ENCODE measurements at regions not wholly inside any gene's neighbourhood (a gene's known extent, or its start where the extent isn't known, plus 50 kb on each side); places are given as distances from the start of the nearest gene placed in this dataset.

DNA sequence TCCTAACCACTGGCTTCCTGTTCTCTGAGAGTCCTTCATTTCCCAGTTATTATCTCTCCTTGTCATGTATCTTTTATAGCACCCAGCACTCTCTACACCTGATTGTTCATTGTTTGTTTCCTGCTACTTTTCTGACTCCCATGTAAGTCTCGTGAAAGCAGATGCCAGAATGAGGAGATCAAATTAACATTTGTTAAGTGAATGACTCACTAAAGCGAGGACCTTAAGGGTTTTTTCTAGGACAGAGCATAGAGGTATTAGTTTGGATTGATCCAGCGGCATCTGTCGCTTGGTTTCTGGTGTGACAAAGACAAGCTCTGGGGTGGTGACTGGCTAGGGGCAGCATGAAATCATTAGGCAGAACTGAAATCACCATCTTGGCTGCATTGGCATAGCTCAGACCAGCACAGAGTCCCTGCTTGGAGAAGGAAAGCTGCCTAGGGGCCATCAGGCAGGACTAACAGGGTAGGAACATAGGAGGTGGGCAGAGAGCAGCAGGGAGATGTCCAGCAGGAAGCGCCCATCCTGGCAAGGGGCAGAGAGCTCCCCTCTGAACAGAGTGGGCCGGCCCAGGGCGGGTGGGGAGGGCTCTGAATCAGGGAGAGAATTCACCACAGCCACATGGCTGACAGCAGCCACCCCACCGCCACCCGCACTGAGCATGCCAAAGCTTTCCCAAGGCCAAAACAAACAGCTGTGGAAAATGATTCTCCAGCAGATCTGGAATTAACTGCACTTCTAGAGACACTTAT lies 97.1 kb upstream of the CEP85L start:
- peak overlapping the region; percentile 45 for H3K9ac ChIP-seq (ENCODE audit: low read length)
- H3K4me3 Mint-ChIP-seq (ENCODE audit: unreplicated experiment): peak overlapping the region; percentile 40

DNA sequence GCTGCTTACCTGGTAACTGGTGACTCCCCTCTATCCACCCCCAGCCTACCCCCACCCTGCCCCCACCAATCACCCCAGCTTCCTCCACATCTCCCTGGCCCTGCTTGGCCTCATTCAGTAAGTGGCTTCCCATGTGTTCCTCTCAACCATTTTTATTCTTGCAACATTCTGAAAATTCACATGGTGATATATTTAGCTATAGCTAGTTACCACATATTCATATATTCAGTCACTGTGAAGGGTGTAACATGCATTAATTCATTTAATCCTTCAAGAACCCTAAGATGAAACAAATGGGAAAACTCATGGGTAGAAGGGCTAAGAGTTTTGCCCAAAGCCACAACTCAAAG lies 95.4 kb upstream of the CEP85L start:
- no peak overlapping the region for H2AFZ ChIP-seq (ENCODE audit: low read depth, low read length)
- H3K4me3 ChIP-seq (ENCODE audit: insufficient read depth, low read depth, low read length): no peak overlapping the region
- H3K4me1 ChIP-seq (ENCODE audit: insufficient read depth, low read length): peaks cover 25% of the 10 kb centered on the region
- H3K36me3 ChIP-seq (ENCODE audit: insufficient read depth, low read length): no peaks in the 10 kb centered on the region
- Mint-ChIP-seq H3K4me3 (ENCODE audit: unreplicated experiment) (no peak overlapping the region), H3K9me3 (ENCODE audit: unreplicated experiment) (no peaks in the 10 kb centered on the region), H3K36me3 (ENCODE audit: low read depth, unreplicated experiment) (no peaks in the 10 kb centered on the region), H3K4me1 (ENCODE audit: low read depth, unreplicated experiment) (peaks cover 18% of the 10 kb centered on the region), H3K27me3 (ENCODE audit: low read depth, unreplicated experiment) (no peaks in the 10 kb centered on the region), H3K27ac (ENCODE audit: unreplicated experiment) (no peak overlapping the region)
- no peaks in the 10 kb centered on the region for H3K27me3 ChIP-seq (ENCODE audit: insufficient read depth, low read length)
- H4K20me1 ChIP-seq (ENCODE audit: insufficient read depth, low read length): no peaks in the 10 kb centered on the region
- DNase-seq (ENCODE audit: low read depth): no peak
- TF ChIP-seq EZH2 (IDR thresholded peaks at IDR 0.05; ENCODE audit: insufficient read depth, low read length): no peak
- TF ChIP-seq, protein P1, sequence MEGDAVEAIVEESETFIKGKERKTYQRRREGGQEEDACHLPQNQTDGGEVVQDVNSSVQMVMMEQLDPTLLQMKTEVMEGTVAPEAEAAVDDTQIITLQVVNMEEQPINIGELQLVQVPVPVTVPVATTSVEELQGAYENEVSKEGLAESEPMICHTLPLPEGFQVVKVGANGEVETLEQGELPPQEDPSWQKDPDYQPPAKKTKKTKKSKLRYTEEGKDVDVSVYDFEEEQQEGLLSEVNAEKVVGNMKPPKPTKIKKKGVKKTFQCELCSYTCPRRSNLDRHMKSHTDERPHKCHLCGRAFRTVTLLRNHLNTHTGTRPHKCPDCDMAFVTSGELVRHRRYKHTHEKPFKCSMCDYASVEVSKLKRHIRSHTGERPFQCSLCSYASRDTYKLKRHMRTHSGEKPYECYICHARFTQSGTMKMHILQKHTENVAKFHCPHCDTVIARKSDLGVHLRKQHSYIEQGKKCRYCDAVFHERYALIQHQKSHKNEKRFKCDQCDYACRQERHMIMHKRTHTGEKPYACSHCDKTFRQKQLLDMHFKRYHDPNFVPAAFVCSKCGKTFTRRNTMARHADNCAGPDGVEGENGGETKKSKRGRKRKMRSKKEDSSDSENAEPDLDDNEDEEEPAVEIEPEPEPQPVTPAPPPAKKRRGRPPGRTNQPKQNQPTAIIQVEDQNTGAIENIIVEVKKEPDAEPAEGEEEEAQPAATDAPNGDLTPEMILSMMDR (IDR thresholded peaks at IDR 0.05; ENCODE audit: insufficient read depth, low read depth, low read length): no peak
- H3K79me2 ChIP-seq (ENCODE audit: insufficient read depth, low read length): no peaks in the 10 kb centered on the region
- H3K27ac ChIP-seq (ENCODE audit: low read depth, low read length): no peak overlapping the region
- no peak overlapping the region for H3K4me2 ChIP-seq (ENCODE audit: low read length)
- FAIRE-seq: no peak
- H3K9me3 ChIP-seq (ENCODE audit: insufficient read depth, low read depth, low read length): no peaks in the 10 kb centered on the region
- no peak overlapping the region for H3K9ac ChIP-seq (ENCODE audit: low read length)

More for the DNA sequence above, 97.1 kb upstream of the CEP85L start:
- Histone ChIP-seq H3K4me1 (ENCODE audit: insufficient read depth, low read length) (peaks cover 25% of the 10 kb centered on the region), H4K20me1 (ENCODE audit: insufficient read depth, low read length) (no peaks in the 10 kb centered on the region), H3K4me3 (ENCODE audit: insufficient read depth, low read depth, low read length) (no peak overlapping the region), H3K9me3 (ENCODE audit: insufficient read depth, low read depth, low read length) (no peaks in the 10 kb centered on the region), H3K79me2 (ENCODE audit: insufficient read depth, low read length) (no peaks in the 10 kb centered on the region), H3K27ac (ENCODE audit: low read depth, low read length) (peak overlapping the region; percentile 50), H2AFZ (ENCODE audit: low read depth, low read length) (peak overlapping the region; percentile 71), H3K36me3 (ENCODE audit: insufficient read depth, low read length) (no peaks in the 10 kb centered on the region), H3K27me3 (ENCODE audit: insufficient read depth, low read length) (no peaks in the 10 kb centered on the region), H3K4me2 (ENCODE audit: low read length) (peak overlapping the region; percentile 71)
- no peak for FAIRE-seq
- Mint-ChIP-seq H3K27ac (ENCODE audit: unreplicated experiment) (no peak overlapping the region), H3K27me3 (ENCODE audit: low read depth, unreplicated experiment) (peaks cover 2% of the 10 kb centered on the region), H3K9me3 (ENCODE audit: unreplicated experiment) (no peaks in the 10 kb centered on the region), H3K36me3 (ENCODE audit: low read depth, unreplicated experiment) (no peaks in the 10 kb centered on the region), H3K4me1 (ENCODE audit: low read depth, unreplicated experiment) (peaks cover 18% of the 10 kb centered on the region)
- peak; percentile 72 for DNase-seq (ENCODE audit: low read depth)
- no peak for TF ChIP-seq EZH2 (IDR thresholded peaks at IDR 0.05; ENCODE audit: insufficient read depth, low read length)
- TF ChIP-seq, protein P1 (IDR thresholded peaks at IDR 0.05; ENCODE audit: insufficient read depth, low read depth, low read length): no peak

DNA sequence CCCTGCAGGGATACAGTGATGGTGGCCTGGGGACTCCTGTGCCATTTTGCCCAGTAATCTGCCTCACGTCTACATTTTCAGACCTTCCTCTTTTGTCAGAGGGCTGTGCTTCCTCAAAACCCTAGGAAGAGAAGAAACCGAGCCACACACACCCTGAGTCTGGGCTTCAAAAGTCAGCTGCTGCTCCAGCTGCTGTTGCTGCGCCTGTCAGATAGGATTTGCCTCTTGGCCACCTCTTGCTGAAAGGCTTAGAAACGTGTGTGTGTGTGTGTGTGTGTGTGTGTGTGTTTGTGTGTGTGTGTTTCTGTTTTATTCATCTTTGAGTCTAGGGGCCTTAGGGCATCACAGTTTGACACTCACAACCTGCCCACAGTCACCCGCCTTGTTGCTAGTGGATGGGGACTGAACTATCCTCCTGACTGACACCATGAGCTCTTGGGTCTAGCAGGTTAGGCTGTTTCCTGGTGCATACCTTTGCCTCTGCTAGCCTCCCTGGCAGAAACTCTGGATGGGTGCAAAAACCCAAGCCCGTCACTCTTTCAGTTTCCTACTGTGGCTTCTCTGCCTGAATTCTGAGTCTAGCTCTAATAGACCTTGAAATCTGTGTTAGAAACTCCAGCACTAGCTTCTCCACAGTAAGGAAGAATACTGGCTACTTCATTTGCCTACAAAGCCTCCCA lies 94.9 kb upstream of the CEP85L start:
- Histone ChIP-seq H3K36me3 (ENCODE audit: insufficient read depth, low read length) (no peaks in the 10 kb centered on the region), H3K9me3 (ENCODE audit: insufficient read depth, low read depth, low read length) (no peaks in the 10 kb centered on the region), H3K27me3 (ENCODE audit: insufficient read depth, low read length) (no peaks in the 10 kb centered on the region), H3K4me2 (ENCODE audit: low read length) (no peak overlapping the region), H3K4me3 (ENCODE audit: insufficient read depth, low read depth, low read length) (no peak overlapping the region), H4K20me1 (ENCODE audit: insufficient read depth, low read length) (no peaks in the 10 kb centered on the region), H3K4me1 (ENCODE audit: insufficient read depth, low read length) (peaks cover 25% of the 10 kb centered on the region), H3K9ac (ENCODE audit: low read length) (no peak overlapping the region), H3K79me2 (ENCODE audit: insufficient read depth, low read length) (no peaks in the 10 kb centered on the region), H2AFZ (ENCODE audit: low read depth, low read length) (no peak overlapping the region), H3K27ac (ENCODE audit: low read depth, low read length) (no peak overlapping the region)
- Mint-ChIP-seq H3K27ac (ENCODE audit: unreplicated experiment) (no peak overlapping the region), H3K27me3 (ENCODE audit: low read depth, unreplicated experiment) (no peaks in the 10 kb centered on the region), H3K9me3 (ENCODE audit: unreplicated experiment) (no peaks in the 10 kb centered on the region), H3K36me3 (ENCODE audit: low read depth, unreplicated experiment) (no peaks in the 10 kb centered on the region), H3K4me1 (ENCODE audit: low read depth, unreplicated experiment) (peaks cover 18% of the 10 kb centered on the region), H3K4me3 (ENCODE audit: unreplicated experiment) (no peak overlapping the region)
- TF ChIP-seq, protein P1 (IDR thresholded peaks at IDR 0.05; ENCODE audit: insufficient read depth, low read depth, low read length): no peak
- TF ChIP-seq EZH2 (IDR thresholded peaks at IDR 0.05; ENCODE audit: insufficient read depth, low read length): no peak
- FAIRE-seq (no peak), DNase-seq (ENCODE audit: low read depth) (no peak)
